HepG2 (cell line): ENCODE measurements at regions not wholly inside any gene's neighbourhood (a gene's known extent, or its start where the extent isn't known, plus 50 kb on each side); places are given as distances from the start of the nearest gene placed in this dataset.

Experiments used
- ATAC-seq: fragments of 200-7000 bp; cut with Tn5 transposase; 3 replicates; pipeline ENCODE4 v1.9.1; 2020; ENCODE audit warnings: mild to moderate bottlenecking, moderate library complexity
- BruUV-seq: library from RNA; stranded (reverse); fragments of 400-500 nt; replicated peaks from 2 replicates; lab custom pipeline; 2021; lab: Mats Ljungman, UMichigan
- CTCF ChIA-PET: fragments of 300-600 bp; formaldehyde crosslinking; extraction: SDS; loops from one replicate; lab custom pipeline; 2021; ENCODE audit warnings: low total read pairs, inconsistent platforms, low intra/inter-chr PET ratio; lab: Yijun Ruan, JAX
- POLR2A ChIA-PET: fragments of 350-600 bp; sonication (Branson Sonifier 250); formaldehyde crosslinking; loops from one replicate; lab custom pipeline; 2020; ENCODE audit warnings: antibody characterized with exemption, inconsistent platforms; lab: Yijun Ruan, JAX
- DNase-seq: peaks from one replicate; pipeline ENCODE4 v3.0.0-alpha.2; 2015; ENCODE audit warnings: low spot score
- FAIRE-seq: peaks from 3 replicates; lab custom pipeline; 2011; peaks lifted over from hg19 to GRCh38; lab: Jason Lieb, UNC
- H2AFZ ChIP-seq: one replicate; pipeline ENCODE4 v1.6.1; 2011; ENCODE audit warnings: low read length, inconsistent platforms
- H3K27ac ChIP-seq: fragments of 300-600 bp; 3 replicates; pipeline ENCODE4 v1.8.0; 2011; ENCODE audit warnings: mixed run types, mild to moderate bottlenecking, mixed read lengths, low read length, inconsistent platforms; ENCODE audit not compliant: insufficient read depth; ENCODE audit errors: extremely low read length
- H3K27me3 ChIP-seq, 2 experiments: fragments of 200-600 bp in 1 of 2; 2 replicates in 1 of 2; 3 replicates in 1 of 2; pipeline versions ENCODE4 v1.6.0 to v1.8.0; 2011; ENCODE audit warnings: low read length in 2 of 2, mild to moderate bottlenecking in 2 of 2, moderate library complexity in 2 of 2, inconsistent platforms in 1 of 2; ENCODE audit not compliant: insufficient read depth in 2 of 2, control insufficient read depth in 1 of 2
- H3K36me3 ChIP-seq, 2 experiments: fragments of 200-600 bp in 1 of 2; replicated peaks in 1 of 2; 2 replicates in 1 of 2; 3 replicates in 1 of 2; pipeline versions ENCODE4 v1.5.1 to v1.8.0; 2011; ENCODE audit warnings: low read length in 2 of 2, inconsistent platforms in 1 of 2; ENCODE audit not compliant: insufficient read depth in 2 of 2, control insufficient read depth in 1 of 2
- H3K4me1 ChIP-seq: 2 replicates; pipeline ENCODE4 v1.5.1; 2012; ENCODE audit warnings: low read length, inconsistent platforms; ENCODE audit not compliant: insufficient read depth
- H3K4me2 ChIP-seq: 2 replicates; pipeline ENCODE4 v1.6.0; 2011; ENCODE audit warnings: low read depth, low read length, inconsistent platforms
- H3K4me3 ChIP-seq, 3 experiments: fragments of 200-600 bp in 1 of 3; sonication (generic), shearing (Covaris generic) in 1 of 3; replicated peaks in 1 of 3; 2 replicates each; pipeline ENCODE4 v1.5.1; 2011 to 2016; ENCODE audit warnings: low read length in 3 of 3, inconsistent platforms in 2 of 3, low read depth in 2 of 3, mild to moderate bottlenecking in 2 of 3, control low read depth in 1 of 3, mixed read lengths in 1 of 3; ENCODE audit not compliant: insufficient read depth in 1 of 3
- H3K79me2 ChIP-seq: one replicate; pipeline ENCODE4 v1.6.1; 2011; ENCODE audit warnings: low read length, inconsistent platforms; ENCODE audit not compliant: insufficient read depth
- H3K9ac ChIP-seq: 2 replicates; pipeline ENCODE4 v1.6.0; 2011; ENCODE audit warnings: mild to moderate bottlenecking, low read depth, low read length, inconsistent platforms; ENCODE audit not compliant: insufficient read depth
- H3K9me3 ChIP-seq: 2 replicates; pipeline ENCODE4 v1.5.1; 2012; ENCODE audit warnings: mild to moderate bottlenecking, low read length
- H4K20me1 ChIP-seq: 2 replicates; pipeline ENCODE4 v1.6.0; 2011; ENCODE audit warnings: inconsistent platforms, mild to moderate bottlenecking, low read length, moderate library complexity; ENCODE audit not compliant: insufficient read depth
- JUND ChIP-seq: sonication (generic); formaldehyde crosslinking; IDR thresholded peaks from 2 replicates; pipeline ENCODE4 v1.8.0; 2022; ENCODE audit warnings: mild to moderate bottlenecking, missing genetic modification reagents
- KAT8 ChIP-seq: IDR thresholded peaks from 2 replicates; pipeline ENCODE4 v1.6.1; 2016; ENCODE audit warnings: missing genetic modification reagents, missing compliant biosample characterization
- MYNN ChIP-seq: sonication (generic); formaldehyde crosslinking; IDR thresholded peaks from 2 replicates; pipeline ENCODE4 v1.4.0; 2020; ENCODE audit warnings: mild to moderate bottlenecking, low read depth, missing genetic modification reagents
- SP2 ChIP-seq: sonication (generic); formaldehyde crosslinking; IDR thresholded peaks from 2 replicates; pipeline ENCODE4 v1.5.1; 2020; ENCODE audit warnings: mild to moderate bottlenecking, missing genetic modification reagents
- THAP9 ChIP-seq: sonication (generic); formaldehyde crosslinking; IDR thresholded peaks from 2 replicates; pipeline ENCODE4; 2020; ENCODE audit warnings: missing genetic modification reagents, mild to moderate bottlenecking, borderline replicate concordance
- UBTF ChIP-seq: sonication (generic); formaldehyde crosslinking; IDR thresholded peaks from 2 replicates; pipeline ENCODE4 v1.4.0; 2020; ENCODE audit warnings: mild to moderate bottlenecking, missing genetic modification reagents
- YEATS4 ChIP-seq: sonication (generic); formaldehyde crosslinking; IDR thresholded peaks from 2 replicates; pipeline ENCODE4 v1.4.0; 2020; ENCODE audit warnings: missing genetic modification reagents, borderline replicate concordance
- ZBTB43 ChIP-seq: sonication (generic); formaldehyde crosslinking; conservative IDR thresholded peaks from 2 replicates; pipeline ENCODE4 v1.4.0; 2020; ENCODE audit warnings: missing genetic modification reagents
- ZNF292 ChIP-seq: sonication (generic); formaldehyde crosslinking; IDR thresholded peaks from 2 replicates; pipeline ENCODE4 v1.8.1; 2022; ENCODE audit warnings: mild to moderate bottlenecking, low read depth, missing genetic modification reagents, borderline replicate concordance
- ZNF414 ChIP-seq: sonication (generic); formaldehyde crosslinking; IDR thresholded peaks from 2 replicates; pipeline ENCODE4 v1.5.0; 2020; ENCODE audit warnings: missing genetic modification reagents
- WGBS: methylation state at CpG from one replicate; pipeline ENCODE4 v1.1.6; 2017; ENCODE audit warnings: low lambda C conversion rate; 5-methylcytosine and 5-hydroxymethylcytosine counted together
- in situ Hi-C: cut with HindIII; loops from 2 replicates; pipeline ENCODE4 v1.10.0; 2017; ENCODE audit warnings: low pct_unique_long_range_greater_than_20kb; ENCODE audit not compliant: extremely low pct_ligation_motif_present
- intact Hi-C: fragments of 100-400 bp; cut with micrococcal nuclease; formaldehyde crosslinking; loops from one replicate; pipeline ENCODE4 v1.10.0; 2022; ENCODE audit not compliant: unreplicated experiment
- TF ChIP-seq, protein P1 (sequence below): sonication (generic); formaldehyde crosslinking; IDR thresholded peaks from 2 replicates; pipeline ENCODE4 v1.8.0; 2022; ENCODE audit warnings: missing genetic modification reagents, mild to moderate bottlenecking, borderline replicate concordance
- TF ChIP-seq, protein P2 (sequence below): sonication (generic); IDR thresholded peaks from 2 replicates; pipeline ENCODE4 v1.6.1; 2016; ENCODE audit warnings: low read depth, borderline replicate concordance

GRCh38 chr9:26753971-26754370 is 138.6 kb downstream of the CAAP1 start:
- CTCF ChIA-PET, result no interaction called here
- no peaks in the 10 kb centered on the region for H3K79me2 ChIP-seq
- no peaks in the 10 kb centered on the region for H3K9me3 ChIP-seq
- H2AFZ ChIP-seq, result no peak overlapping the region
- ATAC-seq, result no peak
- no peaks in the 10 kb centered on the region for H4K20me1 ChIP-seq
- H3K4me3 ChIP-seq, result no peak overlapping the region
- peaks cover 0 to 4% of the 10 kb centered on the region in 2 experiments; a peak in 1 of 5 replicates for H3K27me3 ChIP-seq
- no peak overlapping the region for H3K27ac ChIP-seq
- WGBS, result 38% methylated on average over 1 of the region's 1 CpG
- no peak overlapping the region for H3K9ac ChIP-seq
- POLR2A ChIA-PET, result no interaction called here
- no peak overlapping the region for H3K4me2 ChIP-seq
- BruUV-seq, result no TSS peak
- in situ Hi-C loops (no loop called here), intact Hi-C loops (no loop called here)
- no peaks in the 10 kb centered on the region for H3K36me3 ChIP-seq
- peaks cover 1% of the 10 kb centered on the region; the same call in 1 of the 2 replicates for H3K4me1 ChIP-seq
- no peak for FAIRE-seq
- no peak for DNase-seq
- TF ChIP-seq YEATS4 (CRISPR knock-in tag), result no peak
- no peak for TF ChIP-seq SP2
- no peak for TF ChIP-seq KAT8 (CRISPR knock-in tag)
- no peak for TF ChIP-seq ZNF414 (CRISPR knock-in tag)
- no peak for TF ChIP-seq UBTF
- TF ChIP-seq THAP9 (CRISPR knock-in tag), result no peak
- TF ChIP-seq, protein P1, sequence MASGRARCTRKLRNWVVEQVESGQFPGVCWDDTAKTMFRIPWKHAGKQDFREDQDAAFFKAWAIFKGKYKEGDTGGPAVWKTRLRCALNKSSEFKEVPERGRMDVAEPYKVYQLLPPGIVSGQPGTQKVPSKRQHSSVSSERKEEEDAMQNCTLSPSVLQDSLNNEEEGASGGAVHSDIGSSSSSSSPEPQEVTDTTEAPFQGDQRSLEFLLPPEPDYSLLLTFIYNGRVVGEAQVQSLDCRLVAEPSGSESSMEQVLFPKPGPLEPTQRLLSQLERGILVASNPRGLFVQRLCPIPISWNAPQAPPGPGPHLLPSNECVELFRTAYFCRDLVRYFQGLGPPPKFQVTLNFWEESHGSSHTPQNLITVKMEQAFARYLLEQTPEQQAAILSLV (CRISPR knock-in tag), result no peak
- TF ChIP-seq ZBTB43 (CRISPR knock-in tag), result no peak
- TF ChIP-seq, protein P2, sequence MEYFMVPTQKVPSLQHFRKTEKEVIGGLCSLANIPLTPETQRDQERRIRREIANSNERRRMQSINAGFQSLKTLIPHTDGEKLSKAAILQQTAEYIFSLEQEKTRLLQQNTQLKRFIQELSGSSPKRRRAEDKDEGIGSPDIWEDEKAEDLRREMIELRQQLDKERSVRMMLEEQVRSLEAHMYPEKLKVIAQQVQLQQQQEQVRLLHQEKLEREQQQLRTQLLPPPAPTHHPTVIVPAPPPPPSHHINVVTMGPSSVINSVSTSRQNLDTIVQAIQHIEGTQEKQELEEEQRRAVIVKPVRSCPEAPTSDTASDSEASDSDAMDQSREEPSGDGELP, result no peak
- no peak for TF ChIP-seq JUND (CRISPR knock-in tag)
- no peak for TF ChIP-seq ZNF292
- TF ChIP-seq MYNN (CRISPR knock-in tag), result no peak
- TF ChIP-seq, all 625 proteins: peak for 0
